Panc1 (cell line): ENCODE measurements at regions not wholly inside any gene's neighbourhood (a gene's known extent, or its start where the extent isn't known, plus 50 kb on each side); places are given as distances from the start of the nearest gene placed in this dataset.

ENCODE experiments used
- ATAC-seq: fragments of 200-7000 bp; cut with Tn5 transposase; 2 replicates; pipeline ENCODE4 v1.9.1; 2020; ENCODE audit warnings: mild to moderate bottlenecking, moderate library complexity
- BruUV-seq: library from RNA; stranded (reverse); fragments of 400-500 nt; replicated peaks from 2 replicates; lab custom pipeline; 2021; lab: Mats Ljungman, UMichigan
- CTCF ChIA-PET: fragments of 300-600 bp; sonication (Branson Sonifier 250); formaldehyde crosslinking; loops from one replicate; lab custom pipeline; 2022; ENCODE audit warnings: antibody characterized with exemption; lab: Charles Lee
- POLR2A ChIA-PET: fragments of 300-600 bp; sonication (Branson Sonifier 250); formaldehyde crosslinking; loops from one replicate; lab custom pipeline; 2022; ENCODE audit warnings: antibody characterized with exemption; lab: Charles Lee
- DNase-seq: peaks from one replicate; pipeline ENCODE4 v3.0.0-alpha.2; 2010; ENCODE audit warnings: low read depth, low spot score
- H3K27ac ChIP-seq: 2 replicates; pipeline ENCODE4 v1.5.1; 2011; ENCODE audit warnings: mild to moderate bottlenecking, low read length, inconsistent platforms
- H3K27me3 ChIP-seq: fragments of 200-500 bp; sonication (Bioruptor generic); 2 replicates; pipeline ENCODE4 v1.6.0; 2014; ENCODE audit warnings: low read length, inconsistent platforms; ENCODE audit not compliant: control insufficient read depth, insufficient read depth
- H3K36me3 ChIP-seq: fragments of 200-500 bp; sonication (Bioruptor generic); 2 replicates; pipeline ENCODE4 v1.5.1; 2014; ENCODE audit warnings: inconsistent platforms, mild to moderate bottlenecking, low read length, moderate library complexity; ENCODE audit not compliant: control insufficient read depth, insufficient read depth
- H3K4me1 ChIP-seq: 2 replicates; pipeline ENCODE4 v1.5.1; 2011; ENCODE audit warnings: inconsistent platforms, mild to moderate bottlenecking, low read length, moderate library complexity; ENCODE audit not compliant: control insufficient read depth, insufficient read depth
- H3K4me3 ChIP-seq, 2 experiments: 2 replicates each; pipeline ENCODE4 v1.5.1; 2011 to 2012; ENCODE audit warnings: low read depth in 2 of 2, low read length in 2 of 2, mild to moderate bottlenecking in 2 of 2, inconsistent platforms in 1 of 2, moderate library complexity in 1 of 2
- H3K9me3 ChIP-seq: fragments of 200-500 bp; sonication (Bioruptor generic); 2 replicates; pipeline ENCODE4 v1.5.1; 2014; ENCODE audit warnings: low read depth, mild to moderate bottlenecking, inconsistent platforms, low read length, moderate library complexity; ENCODE audit not compliant: control insufficient read depth, insufficient read depth
- CTCF ChIP-seq: fragments of 450-650 bp; IDR thresholded peaks from 2 replicates; pipeline ENCODE4 v1.5.1; 2017; ENCODE audit warnings: mild to moderate bottlenecking
- POLR2AphosphoS5 ChIP-seq: IDR thresholded peaks from 2 replicates; pipeline ENCODE4 v1.6.1; 2012; ENCODE audit warnings: mild to moderate bottlenecking, low read depth, low read length, moderate library complexity
- REST ChIP-seq, 2 experiments: IDR thresholded peaks; 2 replicates each; pipeline ENCODE4 v1.6.1; 2011 to 2012; ENCODE audit warnings: low read depth in 2 of 2, control low read depth in 1 of 2, low read length in 1 of 2, mild to moderate bottlenecking in 1 of 2, moderate library complexity in 1 of 2; ENCODE audit not compliant: insufficient read depth in 1 of 2
- SIN3A ChIP-seq: IDR thresholded peaks from 2 replicates; pipeline ENCODE4 v1.6.1; 2012; ENCODE audit warnings: low read depth, mild to moderate bottlenecking, low read length, moderate library complexity, borderline replicate concordance; ENCODE audit not compliant: insufficient read depth
- TCF7L2 ChIP-seq: IDR thresholded peaks from 2 replicates; pipeline ENCODE4 v1.6.1; 2011; ENCODE audit warnings: mild to moderate bottlenecking, low read depth, low read length, inconsistent platforms
- in situ Hi-C: cut with HindIII; loops from 2 replicates; pipeline ENCODE4 v1.10.0; 2016; ENCODE audit warnings: low sequenced_read_pairs, low pct_unique_long_range_greater_than_20kb
- intact Hi-C: fragments of 100-400 bp; cut with micrococcal nuclease; formaldehyde crosslinking; loops from one replicate; pipeline ENCODE4 v1.10.0; 2022; ENCODE audit not compliant: unreplicated experiment

GRCh38 chr20:1806456-1806855 is 88.8 kb upstream of the SIRPA start:
- CTCF ChIA-PET, result interaction anchor here (0.6 kb wide), 1 partner anchor 93 kb away, joined by 3 read pairs; no protein-coding TSS in a partner anchor

GRCh38 chr20:1805816-1806215 is 89.4 kb upstream of the SIRPA start:
- ChIA-PET CTCF (interaction anchor here (0.6 kb wide), 1 partner anchor 93 kb away, joined by 3 read pairs; no protein-coding TSS in a partner anchor), POLR2A (no interaction called here)
- Histone ChIP-seq H3K36me3 (no peaks in the 10 kb centered on the region), H3K27me3 (peaks cover 3% of the 10 kb centered on the region; the same call in 1 of the 2 replicates), H3K9me3 (no peaks in the 10 kb centered on the region), H3K4me1 (no peaks in the 10 kb centered on the region), H3K4me3 (no peak overlapping the region), H3K27ac (no peak overlapping the region)
- intact Hi-C loops, result no loop called here
- no TSS peak for BruUV-seq
- DNase-seq (no peak), ATAC-seq (no peak)
- no peak for TF ChIP-seq SIN3A
- no peak for TF ChIP-seq REST (IDR thresholded peaks at IDR 0.05; ENCODE audit: insufficient read depth in 1 of 2, low read depth in 2 of 2, low read length in 1 of 2)
- no peak for TF ChIP-seq TCF7L2
- no peak for TF ChIP-seq CTCF
- TF ChIP-seq POLR2AphosphoS5, result no peak
- in situ Hi-C loops, result no loop called here

More at GRCh38 chr20:1806456-1806855, 88.8 kb upstream of the SIRPA start:
- TF ChIP-seq SIN3A, result no peak
- no peak for TF ChIP-seq CTCF
- no peak for TF ChIP-seq TCF7L2
- TF ChIP-seq REST (IDR thresholded peaks at IDR 0.05; ENCODE audit: insufficient read depth in 1 of 2, low read depth in 2 of 2, low read length in 1 of 2), result no peak
- TF ChIP-seq POLR2AphosphoS5, result no peak
- H3K4me3 ChIP-seq, result no peak overlapping the region
- no peak for ATAC-seq
- H3K27me3 ChIP-seq, result no peaks in the 10 kb centered on the region
- intact Hi-C loops (no loop called here), in situ Hi-C loops (no loop called here)
- no peaks in the 10 kb centered on the region for H3K36me3 ChIP-seq
- no peaks in the 10 kb centered on the region for H3K9me3 ChIP-seq
- no TSS peak for BruUV-seq
- DNase-seq, result no peak
- no peak overlapping the region for H3K27ac ChIP-seq
- POLR2A ChIA-PET, result no interaction called here
- H3K4me1 ChIP-seq, result no peaks in the 10 kb centered on the region
